Fibroblast of lung (primary cell): ENCODE measurements at regions not wholly inside any gene's neighbourhood (a gene's known extent, or its start where the extent isn't known, plus 50 kb on each side); places are given as distances from the start of the nearest gene placed in this dataset.

Source experiments
- DNase-seq, 2 donors: peaks; one replicate each; pipeline versions ENCODE4 v3.0.0 to v3.0.0-alpha.2; 2010; ENCODE audit warnings: low read depth in 2 of 2
- H2AFZ ChIP-seq: 2 replicates; pipeline ENCODE4 v1.5.1; 2012; ENCODE audit warnings: low read length, control low read depth, inconsistent platforms
- H3K27ac ChIP-seq: 2 replicates; pipeline ENCODE4 v1.5.1; 2011; ENCODE audit warnings: low read length, control low read depth; ENCODE audit not compliant: insufficient read depth
- H3K27me3 ChIP-seq: 2 replicates; pipeline ENCODE4 v1.5.1; 2011; ENCODE audit warnings: mild to moderate bottlenecking, low read length; ENCODE audit not compliant: control insufficient read depth, insufficient read depth
- H3K36me3 ChIP-seq: 2 replicates; pipeline ENCODE4 v1.5.1; 2011; ENCODE audit warnings: low read length; ENCODE audit not compliant: control insufficient read depth, insufficient read depth
- H3K4me1 ChIP-seq: 2 replicates; pipeline ENCODE4 v1.5.1; 2011; ENCODE audit warnings: low read length; ENCODE audit not compliant: control insufficient read depth, insufficient read depth; ENCODE audit errors: extremely low read depth
- H3K4me2 ChIP-seq: 2 replicates; pipeline ENCODE4 v1.5.1; 2011; ENCODE audit warnings: low read length, control low read depth; ENCODE audit not compliant: insufficient read depth; ENCODE audit errors: extremely low read depth
- H3K4me3 ChIP-seq, 4 experiments: fragments of 200-600 bp in 1 of 4; sonication (generic) in 1 of 4; replicated peaks in 1 of 4; 2 replicates each; pipeline ENCODE4 v1.5.1; 2011 to 2016; ENCODE audit warnings: low read length in 4 of 4, low read depth in 3 of 4, mild to moderate bottlenecking in 3 of 4, control low read depth in 2 of 4, inconsistent platforms in 1 of 4, mixed read lengths in 1 of 4; ENCODE audit not compliant: insufficient read depth in 1 of 4; ENCODE audit errors: control extremely low read depth in 1 of 4
- H3K79me2 ChIP-seq: 2 replicates; pipeline ENCODE4 v1.5.1; 2012; ENCODE audit warnings: mild to moderate bottlenecking, low read length, inconsistent platforms; ENCODE audit not compliant: control insufficient read depth, insufficient read depth
- H3K9ac ChIP-seq: 2 replicates; pipeline ENCODE4 v1.5.1; 2011; ENCODE audit warnings: mild to moderate bottlenecking, low read length, control low read depth; ENCODE audit not compliant: insufficient read depth
- H3K9me3 ChIP-seq: 2 replicates; pipeline ENCODE4 v1.5.1; 2012; ENCODE audit warnings: low read depth, low read length; ENCODE audit not compliant: control insufficient read depth, insufficient read depth
- H4K20me1 ChIP-seq: 2 replicates; pipeline ENCODE4 v1.5.1; 2011; ENCODE audit warnings: low read length; ENCODE audit not compliant: control insufficient read depth, insufficient read depth; ENCODE audit errors: extremely low read depth
- CTCF ChIP-seq, 2 donors: IDR thresholded peaks in 1 of 2; conservative IDR thresholded peaks in 1 of 2; 1 replicate in 1 of 2; 2 replicates in 1 of 2; pipeline ENCODE4 v1.5.1; 2011 to 2012; ENCODE audit warnings: low read length in 2 of 2, control low read depth in 1 of 2, inconsistent platforms in 1 of 2, low read depth in 1 of 2, mild to moderate bottlenecking in 1 of 2
- EZH2 ChIP-seq: IDR thresholded peaks from 2 replicates; pipeline ENCODE4 v1.5.1; 2012; ENCODE audit warnings: low read length, control low read depth, mild to moderate bottlenecking; ENCODE audit errors: missing control alignments

GRCh38 chr5:4185127-4185526, 589.5 kb downstream of the IRX1 start:
- no peak for DNase-seq
- Histone ChIP-seq H3K27me3 (no peaks in the 10 kb centered on the region), H3K4me3 (no peak overlapping the region), H3K9me3 (no peaks in the 10 kb centered on the region), H3K79me2 (no peaks in the 10 kb centered on the region), H2AFZ (no peak overlapping the region), H3K9ac (no peak overlapping the region), H3K4me2 (no peak overlapping the region), H3K27ac (no peak overlapping the region), H3K4me1 (no peaks in the 10 kb centered on the region), H4K20me1 (no peaks in the 10 kb centered on the region), H3K36me3 (no peaks in the 10 kb centered on the region)
- TF ChIP-seq EZH2, result no peak
- TF ChIP-seq CTCF (conservative IDR thresholded peaks at IDR 0.05 in 1 of 2, IDR thresholded peaks at IDR 0.05 in 1 of 2; ENCODE audit: low read depth in 1 of 2, low read length in 2 of 2), result no peak

- H3K4me1 ChIP-seq, result no peaks in the 10 kb centered on the region
- no peak overlapping the region for H3K4me3 ChIP-seq
- no peaks in the 10 kb centered on the region for H3K27me3 ChIP-seq
- no peak overlapping the region for H3K4me2 ChIP-seq
- no peaks in the 10 kb centered on the region for H4K20me1 ChIP-seq
- no peaks in the 10 kb centered on the region for H3K79me2 ChIP-seq
- H3K27ac ChIP-seq, result no peak overlapping the region
- DNase-seq, result no peak
- no peaks in the 10 kb centered on the region for H3K9me3 ChIP-seq
- no peaks in the 10 kb centered on the region for H3K36me3 ChIP-seq
- H2AFZ ChIP-seq, result no peak overlapping the region
- no peak for TF ChIP-seq EZH2
- H3K9ac ChIP-seq, result no peak overlapping the region
Observed at GRCh38 chr5:4188704-4189103, 593.1 kb downstream of the IRX1 start.

GRCh38 chr5:4189317-4189716, 593.7 kb downstream of the IRX1 start:
- H3K9me3 ChIP-seq, result no peaks in the 10 kb centered on the region
- H3K9ac ChIP-seq, result no peak overlapping the region
- no peak for DNase-seq
- H4K20me1 ChIP-seq, result no peaks in the 10 kb centered on the region
- H3K4me3 ChIP-seq, result no peak overlapping the region
- no peak overlapping the region for H3K27ac ChIP-seq
- H3K4me2 ChIP-seq, result no peak overlapping the region
- TF ChIP-seq EZH2 (no peak), CTCF (conservative IDR thresholded peaks at IDR 0.05 in 1 of 2, IDR thresholded peaks at IDR 0.05 in 1 of 2; ENCODE audit: low read depth in 1 of 2, low read length in 2 of 2) (no peak)
- no peaks in the 10 kb centered on the region for H3K4me1 ChIP-seq
- no peaks in the 10 kb centered on the region for H3K79me2 ChIP-seq
- H3K27me3 ChIP-seq, result no peaks in the 10 kb centered on the region
- no peaks in the 10 kb centered on the region for H3K36me3 ChIP-seq
- no peak overlapping the region for H2AFZ ChIP-seq
